ENCODE measurements at regions not wholly inside any gene's neighbourhood (a gene's known extent, or its start where the extent isn't known, plus 50 kb on each side); places are given as distances from the start of the nearest gene placed in this dataset.

DNA sequence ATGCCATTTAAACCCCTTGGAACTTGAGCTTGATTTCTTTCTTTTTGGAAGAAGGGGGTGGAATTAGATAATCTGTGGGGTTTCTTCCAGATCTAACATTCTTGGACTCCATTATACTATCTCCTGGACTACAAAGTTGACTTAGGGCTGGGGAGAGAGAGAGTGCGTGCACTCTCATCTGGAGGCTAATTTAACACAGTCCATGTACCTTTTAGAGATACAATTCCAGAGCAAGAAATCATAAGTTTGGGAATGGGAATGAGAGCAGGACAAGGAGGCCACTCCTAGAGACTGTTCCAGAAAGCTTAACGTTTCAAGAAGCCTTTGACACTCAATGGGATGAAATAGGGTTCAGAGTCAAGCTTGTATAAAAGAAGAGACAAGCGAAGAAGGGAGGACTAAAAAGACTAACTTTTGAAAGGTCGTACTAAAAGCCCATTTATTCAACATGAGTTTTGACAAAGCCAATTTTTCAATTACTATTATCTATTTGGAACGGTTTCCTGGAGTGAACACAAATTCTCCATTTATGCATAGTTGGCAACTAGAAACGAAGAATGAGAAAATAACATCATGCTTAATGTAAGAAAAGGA, 83.4 kb downstream of the ACTL7B start:
- no peaks in the 10 kb centered on the region for H3K4me1 ChIP-seq
- H3K36me3 ChIP-seq = no peaks in the 10 kb centered on the region
- intact Hi-C loops (cut with DNase I) = no loop called here
- no peaks in the 10 kb centered on the region for H3K27me3 ChIP-seq
- WGBS (ENCODE audit: insufficient coverage, low coverage, low lambda C conversion rate, missing lambda C conversion rate) = 54% methylated on average over 5 of the region's 6 CpGs
- ATAC-seq (no peak), DNase-seq (no peak)
- H3K27ac ChIP-seq = no peak overlapping the region
- H3K4me3 ChIP-seq = no peak overlapping the region
- no peaks in the 10 kb centered on the region for H3K9me3 ChIP-seq
- TF ChIP-seq, protein P1, sequence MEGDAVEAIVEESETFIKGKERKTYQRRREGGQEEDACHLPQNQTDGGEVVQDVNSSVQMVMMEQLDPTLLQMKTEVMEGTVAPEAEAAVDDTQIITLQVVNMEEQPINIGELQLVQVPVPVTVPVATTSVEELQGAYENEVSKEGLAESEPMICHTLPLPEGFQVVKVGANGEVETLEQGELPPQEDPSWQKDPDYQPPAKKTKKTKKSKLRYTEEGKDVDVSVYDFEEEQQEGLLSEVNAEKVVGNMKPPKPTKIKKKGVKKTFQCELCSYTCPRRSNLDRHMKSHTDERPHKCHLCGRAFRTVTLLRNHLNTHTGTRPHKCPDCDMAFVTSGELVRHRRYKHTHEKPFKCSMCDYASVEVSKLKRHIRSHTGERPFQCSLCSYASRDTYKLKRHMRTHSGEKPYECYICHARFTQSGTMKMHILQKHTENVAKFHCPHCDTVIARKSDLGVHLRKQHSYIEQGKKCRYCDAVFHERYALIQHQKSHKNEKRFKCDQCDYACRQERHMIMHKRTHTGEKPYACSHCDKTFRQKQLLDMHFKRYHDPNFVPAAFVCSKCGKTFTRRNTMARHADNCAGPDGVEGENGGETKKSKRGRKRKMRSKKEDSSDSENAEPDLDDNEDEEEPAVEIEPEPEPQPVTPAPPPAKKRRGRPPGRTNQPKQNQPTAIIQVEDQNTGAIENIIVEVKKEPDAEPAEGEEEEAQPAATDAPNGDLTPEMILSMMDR (IDR thresholded peaks at IDR 0.05) = no peak
- no peak for TF ChIP-seq POLR2A (IDR thresholded peaks at IDR 0.05)

DNA sequence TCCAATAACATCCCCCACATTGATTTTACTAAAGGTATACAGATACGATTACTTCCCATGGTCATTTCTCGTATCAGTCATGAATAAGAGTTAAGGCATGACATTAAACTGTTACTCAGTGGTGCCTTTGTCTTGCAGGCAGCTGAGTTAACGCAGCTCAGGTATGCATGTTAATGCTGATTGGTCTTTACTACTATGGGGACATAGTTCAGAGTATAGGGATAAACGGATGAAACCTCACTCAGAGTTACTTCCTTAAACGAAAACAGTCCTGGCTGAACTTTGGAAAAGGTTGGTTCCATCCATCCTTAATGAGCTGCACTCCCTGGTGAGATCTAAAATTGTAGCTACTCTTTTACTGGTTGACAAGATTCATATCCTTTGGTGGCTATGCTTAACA, 87.0 kb downstream of the ACTL7B start:
- intact Hi-C loops (cut with DNase I) = no loop called here

DNA sequence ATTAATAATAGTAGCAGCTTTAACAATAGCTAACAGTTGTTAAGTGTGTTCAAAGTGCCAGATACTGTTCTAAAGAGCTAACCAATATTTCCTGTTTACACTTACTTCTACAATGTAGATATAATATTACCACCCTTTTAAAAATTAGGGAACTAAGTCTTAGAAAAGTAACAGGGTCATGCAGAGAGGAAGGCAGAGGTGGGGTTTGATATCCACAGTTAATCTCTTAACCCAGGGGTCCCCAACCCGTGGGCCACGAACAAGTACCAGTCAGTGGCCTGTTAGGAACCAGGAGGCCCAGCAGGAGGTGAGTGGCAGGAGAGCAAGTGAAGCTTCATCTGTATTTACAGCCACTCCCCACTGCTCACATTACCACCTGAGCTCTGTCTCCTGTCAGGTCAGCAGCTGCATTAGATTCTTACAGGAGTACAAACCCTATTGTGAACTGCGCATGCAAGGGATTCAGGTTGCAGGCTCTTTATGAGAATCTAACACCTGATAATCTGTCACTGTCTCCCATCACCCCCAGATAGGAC, 89.1 kb downstream of the ACTL7B start:
- no peaks in the 10 kb centered on the region for H3K27me3 ChIP-seq
- DNase-seq (no peak), ATAC-seq (no peak)
- no peak overlapping the region for H3K4me3 ChIP-seq
- H3K9me3 ChIP-seq = no peaks in the 10 kb centered on the region
- no peaks in the 10 kb centered on the region for H3K4me1 ChIP-seq
- TF ChIP-seq, protein P1 (IDR thresholded peaks at IDR 0.05) = no peak
- TF ChIP-seq POLR2A (IDR thresholded peaks at IDR 0.05) = no peak
- H3K27ac ChIP-seq = no peak overlapping the region
- 52% methylated on average over 3 of the region's 3 CpGs for WGBS (ENCODE audit: insufficient coverage, low coverage, low lambda C conversion rate, missing lambda C conversion rate)
- intact Hi-C loops (cut with DNase I) = no loop called here
- H3K36me3 ChIP-seq = no peaks in the 10 kb centered on the region

More for the DNA sequence above, 87.0 kb downstream of the ACTL7B start:
- 81% methylated on average over 5 of the region's 5 CpGs for WGBS (ENCODE audit: insufficient coverage, low coverage, low lambda C conversion rate, missing lambda C conversion rate)
- ATAC-seq (no peak), DNase-seq (no peak)
- Histone ChIP-seq H3K9me3 (no peaks in the 10 kb centered on the region), H3K4me1 (no peaks in the 10 kb centered on the region), H3K36me3 (no peaks in the 10 kb centered on the region), H3K27ac (no peak overlapping the region), H3K4me3 (no peak overlapping the region), H3K27me3 (no peaks in the 10 kb centered on the region)
- no peak for TF ChIP-seq POLR2A (IDR thresholded peaks at IDR 0.05)
- TF ChIP-seq, protein P1 (IDR thresholded peaks at IDR 0.05) = no peak

DNA sequence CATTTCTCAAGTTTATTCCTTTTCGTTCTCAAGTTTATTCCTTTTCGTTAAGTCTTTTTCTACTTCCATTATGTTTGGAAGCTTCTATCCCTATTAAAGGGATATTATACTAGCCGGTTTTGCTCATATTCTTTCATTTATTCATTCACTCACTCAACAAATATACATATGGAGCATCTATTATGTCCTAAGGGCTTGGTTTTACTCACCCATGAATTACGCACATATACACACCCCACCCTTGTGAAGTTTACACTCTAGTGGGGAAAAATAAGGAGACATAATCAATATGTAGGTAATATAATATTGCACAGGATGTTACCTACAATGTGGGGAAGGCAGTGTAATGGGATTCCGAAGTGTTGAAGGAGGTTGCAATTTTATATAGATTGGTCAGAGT, 90.5 kb downstream of the ACTL7B start:
- Histone ChIP-seq H3K27me3 (no peaks in the 10 kb centered on the region), H3K36me3 (no peaks in the 10 kb centered on the region), H3K4me3 (no peak overlapping the region), H3K4me1 (no peaks in the 10 kb centered on the region), H3K27ac (no peak overlapping the region), H3K9me3 (no peaks in the 10 kb centered on the region)
- TF ChIP-seq, protein P1 (IDR thresholded peaks at IDR 0.05) = no peak
- TF ChIP-seq POLR2A (IDR thresholded peaks at IDR 0.05) = no peak
- ATAC-seq = no peak
- intact Hi-C loops (cut with DNase I) = no loop called here
- no peak for DNase-seq
- WGBS (ENCODE audit: insufficient coverage, low coverage, low lambda C conversion rate, missing lambda C conversion rate) = 68% methylated on average over 5 of the region's 5 CpGs

Data from right lobe of liver (tissue), 6 donors.